Stimulated activated CD4-positive, alpha-beta T cell treated with anti-CD3 and anti-CD28 coated beads, Interleukin-15, amount 100 ng/mL, for 24 hours (primary cell): ENCODE measurements at regions not wholly inside any gene's neighbourhood (a gene's known extent, or its start where the extent isn't known, plus 50 kb on each side); places are given as distances from the start of the nearest gene placed in this dataset.
"Not testable (repeated sequence)": the region's sequence is repeated elsewhere in the genome, so short reads cannot be mapped to it uniquely, and the experiment has no call there.

Source experiments
- DNase-seq: peaks from one replicate; pipeline ENCODE4 v3.0.0-alpha.2; 2020

GRCh38 chr3:124619887-124620599 is 110.2 kb upstream of the UMPS start:
- DNase-seq: peak; percentile 8

GRCh38 chr3:124620600-124621063 is 109.6 kb upstream of the UMPS start:
- DNase-seq: peak; percentile 36

GRCh38 chr3:124621498-124621897 is 108.8 kb upstream of the UMPS start:
- no peak for DNase-seq

DNA sequence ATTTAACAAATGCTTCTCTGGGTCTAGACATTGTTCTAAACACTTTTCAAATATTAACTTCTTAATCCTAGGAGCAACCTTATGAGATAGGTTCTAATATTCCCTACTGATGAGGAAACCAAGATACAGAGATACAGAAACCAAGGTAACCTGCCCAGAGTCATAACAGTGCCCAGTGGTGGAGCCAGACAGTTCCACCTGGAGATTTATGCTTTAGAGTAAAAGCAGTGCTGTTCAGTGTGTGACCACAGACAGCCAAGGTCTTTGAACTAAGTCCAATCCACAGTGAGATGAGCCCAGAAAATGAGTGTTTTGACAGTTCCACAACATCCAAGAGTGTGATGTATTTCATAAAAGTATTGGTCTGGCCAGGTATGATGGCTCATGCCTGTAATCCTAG is 105.2 kb upstream of the UMPS start:
- DNase-seq: no peak

DNA sequence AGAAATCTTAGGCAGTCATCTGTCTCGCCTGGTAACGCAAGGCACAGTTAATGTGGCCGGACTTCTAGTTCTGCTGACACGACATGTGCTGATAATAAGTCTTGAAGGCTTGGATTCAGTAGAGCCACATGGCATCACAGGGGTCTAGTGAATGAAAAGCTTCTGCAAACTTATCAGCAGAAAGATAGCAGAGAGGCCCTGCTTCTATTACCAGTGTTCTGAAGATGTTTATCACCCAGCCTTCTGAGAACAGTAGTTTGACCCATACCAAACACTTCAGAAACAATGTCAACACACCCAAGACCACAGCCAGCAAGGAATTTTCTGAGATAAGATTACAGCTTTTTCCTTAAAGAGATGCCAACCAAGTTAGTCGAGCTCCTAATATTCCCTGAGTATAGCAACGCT is 102.7 kb upstream of the UMPS start:
- DNase-seq: no peak

- no peak for DNase-seq
These were observed 101.4 kb upstream of the UMPS start for GRCh38 chr3:124628863-124629262.

GRCh38 chr3:124629497-124629896 is 100.8 kb upstream of the UMPS start:
- DNase-seq: no peak

DNA sequence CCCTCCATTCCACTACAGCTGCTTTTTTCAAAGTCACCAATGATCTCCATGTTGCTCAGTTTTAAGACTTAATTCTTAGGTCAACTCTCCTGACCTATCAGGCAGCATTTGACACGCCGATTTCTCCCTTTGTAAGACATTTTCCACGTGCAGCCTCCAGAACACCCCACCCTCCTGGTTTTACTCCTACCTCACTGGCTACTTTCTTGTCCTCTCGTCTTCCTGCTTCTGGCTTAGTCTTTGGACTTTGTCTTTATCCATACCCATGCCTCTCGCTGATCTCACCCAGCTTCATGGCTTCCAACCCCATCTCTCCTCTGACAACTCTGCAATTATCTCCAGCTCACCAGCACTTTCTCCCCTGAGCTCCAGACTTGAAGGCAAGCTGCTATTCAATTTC is 99.3 kb upstream of the UMPS start:
- no peak for DNase-seq

DNA sequence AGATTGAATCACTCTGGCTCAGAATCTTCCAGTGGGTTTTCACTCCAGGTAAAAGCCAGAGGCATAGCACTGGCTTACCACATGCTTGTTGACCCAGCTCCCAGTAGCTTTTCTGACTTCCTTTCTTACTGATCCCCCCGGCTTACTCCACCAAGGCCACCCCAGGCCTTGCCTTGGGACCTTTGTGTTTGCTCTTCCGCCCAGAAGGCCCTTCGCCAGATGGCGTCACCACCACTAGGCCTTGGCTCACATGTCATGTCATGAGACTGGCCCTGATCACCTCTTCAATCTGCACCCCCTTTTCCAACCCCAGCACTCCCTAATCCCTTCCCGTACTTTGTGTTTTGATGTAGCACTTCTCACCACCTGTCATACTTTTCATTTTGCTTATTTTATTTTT is 98.5 kb upstream of the UMPS start:
- no peak for DNase-seq

DNA sequence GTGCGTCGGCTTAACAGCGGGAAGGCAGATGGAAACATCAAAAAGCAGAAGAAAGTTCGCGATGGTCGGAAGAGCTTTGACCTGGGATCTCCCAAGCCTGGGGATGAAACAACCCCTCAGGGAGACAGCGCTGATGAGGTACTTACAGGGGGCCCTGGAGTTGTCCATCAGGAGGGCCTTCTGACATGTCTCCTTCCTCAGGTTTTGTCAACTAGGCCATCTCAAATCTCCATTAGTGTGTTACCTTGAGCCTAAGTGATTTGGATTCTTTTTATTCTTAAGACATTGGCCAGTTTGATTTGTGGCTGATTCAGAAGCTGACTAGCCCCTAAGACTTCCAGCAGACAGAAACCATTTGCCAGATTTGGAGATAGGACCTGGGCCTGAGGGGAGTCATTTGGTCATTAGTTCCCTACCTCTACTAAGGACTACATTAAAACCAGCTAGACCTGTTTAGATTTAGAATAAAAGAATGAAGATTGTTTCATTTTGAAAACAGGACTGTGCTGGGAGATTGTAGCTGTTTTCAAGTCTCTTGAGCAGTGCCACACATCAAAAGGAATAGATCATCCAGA is 97.6 kb upstream of the UMPS start:
- no peak for DNase-seq

DNA sequence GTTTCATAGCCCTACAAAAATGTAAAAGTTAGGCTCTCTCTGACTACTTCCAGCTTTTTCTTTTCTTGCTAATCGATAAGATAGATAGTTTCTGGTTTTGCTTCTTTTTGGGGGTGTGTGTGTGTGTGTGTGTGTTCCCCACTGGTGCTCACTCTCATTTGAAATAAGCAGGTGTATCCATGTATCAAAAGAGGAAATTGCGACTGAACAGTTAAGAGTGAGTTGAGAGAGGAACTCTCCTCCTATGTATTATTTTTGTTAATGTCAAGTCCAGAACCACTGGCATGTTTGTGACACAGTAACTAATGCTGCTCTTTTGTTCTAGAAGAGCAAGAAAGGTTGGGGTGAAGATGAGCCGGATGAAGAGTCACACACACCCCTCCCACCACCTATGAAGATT is 96.7 kb upstream of the UMPS start:
- no peak for DNase-seq

- DNase-seq: no peak
These were observed 95.8 kb upstream of the UMPS start for GRCh38 chr3:124634210-124635168.

DNA sequence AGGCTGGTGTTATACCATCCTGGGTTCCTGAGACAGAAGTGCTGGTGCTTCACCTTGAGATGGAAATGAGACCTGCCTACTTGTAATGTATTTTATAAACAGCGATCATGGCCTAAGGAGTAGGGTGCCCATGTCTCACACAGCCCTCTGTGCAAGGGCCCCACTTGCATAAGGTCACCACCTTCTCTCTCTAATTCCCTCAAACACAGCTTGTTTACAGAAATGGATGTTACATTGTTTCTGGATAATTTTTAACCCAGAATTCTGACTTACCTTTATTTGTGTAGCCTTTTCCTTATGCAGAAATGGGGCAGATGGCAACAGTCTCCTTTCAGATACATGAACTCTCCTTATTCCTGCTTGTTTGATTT is 95.1 kb upstream of the UMPS start:
- no peak for DNase-seq

GRCh38 chr3:124636101-124636862 is 94.0 kb upstream of the UMPS start:
- DNase-seq: no peak

DNA sequence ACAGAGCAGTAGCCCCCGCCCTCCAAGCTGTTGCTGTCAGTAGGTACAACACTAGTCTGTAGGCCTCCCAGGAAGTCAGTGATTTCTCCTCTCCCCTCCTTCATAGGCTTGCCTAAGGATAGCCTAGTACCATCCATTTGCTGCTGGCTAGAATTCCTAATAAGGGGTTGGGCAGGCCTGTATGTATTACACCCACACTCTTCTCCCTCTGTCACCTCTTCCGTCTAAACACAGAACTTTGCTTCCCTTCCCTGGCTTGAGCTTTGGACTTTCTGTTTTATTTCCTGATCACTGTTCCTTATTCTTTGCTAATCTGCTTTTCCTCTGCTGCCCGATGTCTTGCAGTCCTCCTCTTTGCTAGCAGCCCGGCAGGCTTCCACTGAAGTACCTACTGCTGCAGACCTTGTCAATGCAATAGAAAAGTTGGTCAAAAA is 93.4 kb upstream of the UMPS start:
- DNase-seq: no peak

- DNase-seq: peak; percentile 20
These were observed 90.6 kb upstream of the UMPS start for GRCh38 chr3:124639406-124640237.

DNA sequence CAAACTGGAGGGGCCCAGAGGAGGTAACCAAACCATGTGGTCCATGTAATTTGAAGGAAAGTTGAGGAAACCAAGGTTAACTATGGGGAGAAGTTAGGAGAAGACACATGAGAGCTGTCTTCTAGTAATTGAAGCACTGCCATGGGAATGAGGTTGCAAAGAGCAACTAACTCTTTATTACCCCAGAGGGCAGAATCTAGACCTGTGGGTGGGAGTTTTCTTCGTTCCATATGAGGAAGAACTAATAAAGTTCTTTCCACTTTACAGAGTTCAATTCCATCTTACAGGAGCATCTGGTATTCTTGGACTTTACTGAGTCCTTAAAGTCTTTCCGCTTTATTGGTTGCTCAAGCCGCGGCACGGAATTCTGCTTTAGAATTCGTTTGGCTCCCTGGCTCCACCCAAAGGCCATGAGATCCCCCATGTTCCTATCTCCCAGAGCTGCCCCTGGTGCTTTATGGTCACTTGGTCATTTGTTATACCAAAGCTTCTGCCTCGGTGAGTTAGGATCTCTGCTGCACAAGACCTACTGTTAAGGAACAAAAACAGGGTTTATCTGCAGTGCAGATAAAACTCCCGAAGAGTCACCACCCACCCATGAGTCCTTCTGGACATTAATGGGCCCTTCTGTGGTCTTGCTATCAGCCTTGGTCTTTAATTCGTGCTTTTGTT is 89.5 kb upstream of the UMPS start:
- DNase-seq: no peak

DNA sequence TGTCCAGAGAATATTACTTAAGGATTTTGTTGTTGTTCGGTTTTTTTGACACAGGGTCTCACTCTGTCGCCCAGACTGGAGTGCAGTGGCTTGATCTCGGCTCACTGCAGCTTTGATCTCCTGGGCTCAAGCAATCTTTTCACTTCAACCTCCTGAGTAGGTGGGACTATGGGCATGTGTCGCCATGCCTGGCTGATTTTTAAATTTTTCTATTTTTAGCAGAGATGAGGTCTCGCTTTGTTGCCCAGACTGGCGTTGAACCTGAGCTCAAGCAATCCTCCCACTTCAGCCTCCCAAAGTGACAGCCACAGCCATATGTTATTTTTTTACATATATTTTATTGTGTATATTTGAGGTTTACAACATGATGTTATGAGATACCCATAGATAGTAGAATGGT is 86.8 kb upstream of the UMPS start:
- no peak for DNase-seq

- not testable (repeated sequence) for DNase-seq
These were observed 84.1 kb upstream of the UMPS start for GRCh38 chr3:124646186-124646585.

- no peak for DNase-seq
These were observed 81.7 kb upstream of the UMPS start for GRCh38 chr3:124648551-124648950.

DNA sequence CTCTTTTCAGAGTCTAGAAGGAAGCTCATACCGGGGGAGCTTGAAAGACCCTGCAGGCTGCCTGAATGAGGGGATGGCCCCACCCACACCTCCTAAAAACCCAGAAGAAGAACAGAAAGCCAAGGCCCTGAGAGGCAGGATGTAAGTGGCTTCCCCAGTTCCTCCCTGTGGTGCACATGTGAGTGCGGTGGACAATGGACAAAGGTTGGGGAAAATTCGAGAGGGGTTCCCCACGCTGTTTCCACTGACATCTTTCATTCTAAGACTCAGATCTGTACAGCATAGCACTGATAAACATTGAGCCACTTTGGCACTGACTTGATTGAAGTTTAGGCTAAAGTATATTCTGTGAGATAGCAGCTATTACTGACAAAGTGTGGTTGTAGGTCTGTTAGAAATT is 79.5 kb upstream of the UMPS start:
- peak; percentile 45 for DNase-seq
